Neural crest cell (in vitro differentiated cells): ENCODE measurements at regions not wholly inside any gene's neighbourhood (a gene's known extent, or its start where the extent isn't known, plus 50 kb on each side); places are given as distances from the start of the nearest gene placed in this dataset.

Source experiments
- DNase-seq: peaks from one replicate; pipeline ENCODE4 v3.0.0; 2021; ENCODE audit warnings: low read depth, mixed read lengths, low spot score
- H3K27ac Mint-ChIP-seq: one replicate; pipeline ENCODE4 v1.8.0; 2021; ENCODE audit warnings: mild to moderate bottlenecking, mixed read lengths; ENCODE audit not compliant: unreplicated experiment
- H3K27me3 Mint-ChIP-seq: 2 replicates; pipeline ENCODE4 v1.8.0; 2021; ENCODE audit warnings: low read depth, mild to moderate bottlenecking, mixed read lengths
- H3K36me3 Mint-ChIP-seq: 2 replicates; pipeline ENCODE4 v1.8.0; 2021; ENCODE audit warnings: low read depth, mild to moderate bottlenecking, mixed read lengths
- H3K4me1 Mint-ChIP-seq: 2 replicates; pipeline ENCODE4 v1.8.0; 2021; ENCODE audit warnings: mixed read lengths
- H3K4me3 Mint-ChIP-seq: one replicate; pipeline ENCODE4 v1.8.0; 2021; ENCODE audit warnings: mild to moderate bottlenecking, mixed read lengths
- H3K9me3 Mint-ChIP-seq: 2 replicates; pipeline ENCODE4 v1.8.0; 2021; ENCODE audit warnings: mixed read lengths
- TF ChIP-seq, protein P1 (sequence below): fragments of 200-600 bp; sonication (generic); conservative IDR thresholded peaks from 2 replicates; pipeline ENCODE4 v1.5.0; 2021; ENCODE audit warnings: antibody characterized with exemption, mild to moderate bottlenecking

DNA sequence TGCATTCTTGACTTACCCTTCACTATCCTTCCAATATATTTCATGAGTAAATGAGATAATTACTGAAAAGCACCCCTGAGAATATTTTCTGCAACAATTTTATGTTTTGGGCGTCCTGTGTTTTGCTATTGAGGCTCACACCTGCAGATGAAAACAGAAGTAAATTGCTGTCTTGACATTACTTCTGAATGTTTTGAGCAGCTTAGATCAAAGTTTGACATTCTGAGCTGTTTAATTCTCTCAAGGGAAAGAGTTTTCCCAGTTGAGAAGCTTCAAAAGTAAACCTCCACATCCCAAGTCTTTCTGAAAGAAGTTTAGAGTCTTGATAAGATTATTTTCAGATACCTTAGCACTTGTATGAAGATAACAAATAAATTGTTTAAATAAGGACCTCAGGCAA is 1667.2 kb upstream of the SLC10A2 start:
- no peaks in the 10 kb centered on the region for H3K4me1 Mint-ChIP-seq
- H3K27me3 Mint-ChIP-seq = no peaks in the 10 kb centered on the region
- no peaks in the 10 kb centered on the region for H3K36me3 Mint-ChIP-seq
- H3K9me3 Mint-ChIP-seq = no peaks in the 10 kb centered on the region
- no peak for DNase-seq
- no peak overlapping the region for H3K27ac Mint-ChIP-seq
- TF ChIP-seq, protein P1, sequence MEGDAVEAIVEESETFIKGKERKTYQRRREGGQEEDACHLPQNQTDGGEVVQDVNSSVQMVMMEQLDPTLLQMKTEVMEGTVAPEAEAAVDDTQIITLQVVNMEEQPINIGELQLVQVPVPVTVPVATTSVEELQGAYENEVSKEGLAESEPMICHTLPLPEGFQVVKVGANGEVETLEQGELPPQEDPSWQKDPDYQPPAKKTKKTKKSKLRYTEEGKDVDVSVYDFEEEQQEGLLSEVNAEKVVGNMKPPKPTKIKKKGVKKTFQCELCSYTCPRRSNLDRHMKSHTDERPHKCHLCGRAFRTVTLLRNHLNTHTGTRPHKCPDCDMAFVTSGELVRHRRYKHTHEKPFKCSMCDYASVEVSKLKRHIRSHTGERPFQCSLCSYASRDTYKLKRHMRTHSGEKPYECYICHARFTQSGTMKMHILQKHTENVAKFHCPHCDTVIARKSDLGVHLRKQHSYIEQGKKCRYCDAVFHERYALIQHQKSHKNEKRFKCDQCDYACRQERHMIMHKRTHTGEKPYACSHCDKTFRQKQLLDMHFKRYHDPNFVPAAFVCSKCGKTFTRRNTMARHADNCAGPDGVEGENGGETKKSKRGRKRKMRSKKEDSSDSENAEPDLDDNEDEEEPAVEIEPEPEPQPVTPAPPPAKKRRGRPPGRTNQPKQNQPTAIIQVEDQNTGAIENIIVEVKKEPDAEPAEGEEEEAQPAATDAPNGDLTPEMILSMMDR = no peak
- no peak overlapping the region for H3K4me3 Mint-ChIP-seq

- Mint-ChIP-seq H3K4me3 (no peak overlapping the region), H3K27ac (no peak overlapping the region)
- no peak for DNase-seq
Observed at GRCh38 chr13:104715111-104715510, 1648.9 kb upstream of the SLC10A2 start.

DNA sequence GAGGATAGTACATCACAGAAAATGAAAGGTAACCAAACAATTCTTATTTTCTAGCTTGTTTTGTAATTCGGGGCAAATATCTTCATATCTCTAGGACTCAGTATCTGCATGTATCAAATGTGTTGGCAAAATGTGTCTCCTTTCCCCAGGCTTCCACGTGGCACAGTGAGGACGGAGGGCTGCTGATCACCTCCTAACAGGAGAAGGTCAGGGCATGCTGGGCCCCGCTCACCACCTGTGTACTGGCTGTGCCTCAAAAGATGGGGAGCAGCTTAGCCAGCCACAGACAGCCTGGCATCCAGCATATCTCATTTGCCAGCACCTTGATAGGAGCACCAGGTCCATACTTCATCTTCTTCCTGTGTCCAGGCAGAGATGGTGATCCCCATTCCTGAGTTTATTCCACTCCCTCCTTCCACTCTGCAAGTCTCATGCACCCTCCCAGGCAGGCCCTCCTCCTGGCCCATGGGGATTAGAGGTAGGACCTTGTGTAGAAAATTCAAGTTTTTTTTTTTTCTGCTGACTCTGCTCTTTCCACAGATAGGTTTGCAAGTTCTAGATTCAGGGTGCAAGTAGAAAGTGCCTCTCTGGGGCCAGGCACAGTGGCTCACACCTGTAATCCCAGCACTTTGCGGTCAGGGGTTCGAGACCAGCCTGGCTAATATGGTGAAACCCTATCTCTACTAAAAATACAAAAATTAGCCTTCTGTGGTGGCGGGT is 1639.0 kb upstream of the SLC10A2 start:
- Mint-ChIP-seq H3K4me1 (peaks cover 3% of the 10 kb centered on the region), H3K36me3 (no peaks in the 10 kb centered on the region), H3K4me3 (no peak overlapping the region), H3K27me3 (no peaks in the 10 kb centered on the region), H3K9me3 (peaks cover 5% of the 10 kb centered on the region), H3K27ac (no peak overlapping the region)
- TF ChIP-seq, protein P1 = no peak
- no peak for DNase-seq

More at GRCh38 chr13:104715111-104715510, 1648.9 kb upstream of the SLC10A2 start:
- Mint-ChIP-seq H3K4me1 (no peaks in the 10 kb centered on the region), H3K36me3 (peaks cover 4% of the 10 kb centered on the region), H3K27me3 (no peaks in the 10 kb centered on the region), H3K9me3 (peaks cover 13% of the 10 kb centered on the region)
- TF ChIP-seq, protein P1 = no peak

DNA sequence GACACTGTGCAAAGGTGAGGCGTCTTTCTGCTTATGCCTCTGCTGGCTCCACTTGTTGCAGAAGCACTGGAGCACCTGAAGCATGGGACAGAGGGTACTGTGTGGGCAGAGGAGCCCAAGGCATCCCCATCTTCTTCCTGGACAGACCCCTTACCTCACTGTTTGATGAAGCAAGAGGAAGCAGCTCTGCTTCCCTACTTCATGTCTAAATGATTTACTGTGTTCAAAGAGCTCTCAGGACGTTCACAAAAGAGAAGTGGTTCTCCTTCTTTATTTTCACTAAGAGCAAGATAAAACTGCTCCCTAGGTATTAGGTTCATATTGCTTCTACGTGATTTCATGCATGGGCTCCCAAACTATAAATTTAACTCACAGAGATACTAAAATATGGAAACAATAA is 1635.4 kb upstream of the SLC10A2 start:
- Mint-ChIP-seq H3K9me3 (peaks cover 8% of the 10 kb centered on the region), H3K27ac (no peak overlapping the region), H3K36me3 (no peaks in the 10 kb centered on the region), H3K4me3 (no peak overlapping the region), H3K27me3 (no peaks in the 10 kb centered on the region), H3K4me1 (peaks cover 5% of the 10 kb centered on the region)
- TF ChIP-seq, protein P1 = no peak
- DNase-seq = no peak

DNA sequence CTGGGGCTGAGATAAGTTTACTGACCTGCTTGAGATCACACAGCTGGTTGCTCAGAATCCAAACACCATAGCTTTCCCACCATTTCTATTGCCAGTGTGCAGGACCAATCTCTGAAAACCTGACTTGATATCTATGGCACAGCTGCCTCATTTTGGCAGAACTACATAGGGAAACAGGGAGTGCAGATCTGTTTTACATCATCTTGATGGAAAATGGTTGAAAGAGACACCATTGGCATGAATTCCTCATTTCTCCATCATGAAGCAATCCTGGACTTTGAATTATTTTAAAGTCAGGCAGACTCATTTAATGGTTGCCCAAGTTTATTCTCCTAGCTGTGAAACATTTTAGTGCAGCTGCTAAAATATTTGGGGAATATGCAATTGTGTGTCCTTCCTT is 1628.2 kb upstream of the SLC10A2 start:
- Mint-ChIP-seq H3K4me3 (no peak overlapping the region), H3K4me1 (no peaks in the 10 kb centered on the region), H3K27ac (no peak overlapping the region), H3K27me3 (no peaks in the 10 kb centered on the region), H3K9me3 (peaks cover 7% of the 10 kb centered on the region), H3K36me3 (no peaks in the 10 kb centered on the region)
- TF ChIP-seq, protein P1 = no peak
- no peak for DNase-seq
